ENCODE measurements at regions not wholly inside any gene's neighbourhood (a gene's known extent, or its start where the extent isn't known, plus 50 kb on each side); places are given as distances from the start of the nearest gene placed in this dataset.
"Not testable (repeated sequence)": the region's sequence is repeated elsewhere in the genome, so short reads cannot be mapped to it uniquely, and the experiment has no call there.

GRCh38 chr2:188788621-188789020 is 185.6 kb upstream of the COL3A1 start:
- no peak for DNase-seq

DNA sequence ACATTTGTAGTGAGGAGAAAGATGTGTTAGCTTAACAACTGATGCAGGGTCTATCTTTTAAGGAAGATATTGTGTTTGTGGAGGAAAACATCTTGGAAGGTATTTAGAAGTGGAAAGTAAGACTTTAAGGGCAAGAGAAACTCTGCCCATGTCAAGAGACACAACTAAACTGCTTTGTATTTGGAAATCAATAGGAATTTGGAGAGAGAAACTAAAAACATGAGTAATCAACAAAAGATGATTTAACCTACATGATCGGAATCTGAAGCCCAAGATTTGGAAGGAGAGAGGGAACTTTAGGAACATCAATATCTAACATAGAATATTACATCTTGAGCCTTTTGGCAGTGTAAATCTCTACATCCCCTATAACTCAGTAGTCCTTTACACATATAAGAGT is 184.2 kb upstream of the COL3A1 start:
- DNase-seq: no peak

- DNase-seq: not testable (repeated sequence)
These were observed 179.7 kb upstream of the COL3A1 start for GRCh38 chr2:188794453-188794852.

DNA sequence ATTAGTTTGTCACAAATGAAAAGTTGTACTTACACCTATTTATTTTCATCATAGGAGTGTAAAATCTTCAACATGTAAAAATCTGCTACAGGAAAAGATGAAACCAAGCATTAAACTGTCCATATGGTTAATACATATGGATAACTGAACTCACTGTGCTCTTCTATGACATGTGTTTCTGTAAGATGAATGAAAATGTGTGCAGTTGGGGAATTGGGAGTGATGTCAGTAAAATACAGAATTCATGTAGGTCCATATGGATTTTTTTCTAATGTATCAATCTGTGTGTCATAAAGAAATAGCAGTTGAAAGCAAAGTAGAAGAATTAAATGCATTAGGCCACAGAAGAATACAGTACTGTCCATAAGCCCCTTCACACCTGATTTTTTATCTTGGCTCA is 178.4 kb upstream of the COL3A1 start:
- DNase-seq: no peak

- no peak for DNase-seq
These were observed 176.8 kb upstream of the COL3A1 start for GRCh38 chr2:188797371-188797770.

- DNase-seq: no peak
These were observed 176.0 kb upstream of the COL3A1 start for GRCh38 chr2:188798159-188798558.

GRCh38 chr2:188805219-188805618 is 169.0 kb upstream of the COL3A1 start:
- DNase-seq: no peak

GRCh38 chr2:188808947-188809355 is 165.2 kb upstream of the COL3A1 start:
- DNase-seq: no peak

GRCh38 chr2:188810586-188810985 is 163.6 kb upstream of the COL3A1 start:
- no peak for DNase-seq

- no peak for DNase-seq
These were observed 162.7 kb upstream of the COL3A1 start for GRCh38 chr2:188811522-188811921.

DNA sequence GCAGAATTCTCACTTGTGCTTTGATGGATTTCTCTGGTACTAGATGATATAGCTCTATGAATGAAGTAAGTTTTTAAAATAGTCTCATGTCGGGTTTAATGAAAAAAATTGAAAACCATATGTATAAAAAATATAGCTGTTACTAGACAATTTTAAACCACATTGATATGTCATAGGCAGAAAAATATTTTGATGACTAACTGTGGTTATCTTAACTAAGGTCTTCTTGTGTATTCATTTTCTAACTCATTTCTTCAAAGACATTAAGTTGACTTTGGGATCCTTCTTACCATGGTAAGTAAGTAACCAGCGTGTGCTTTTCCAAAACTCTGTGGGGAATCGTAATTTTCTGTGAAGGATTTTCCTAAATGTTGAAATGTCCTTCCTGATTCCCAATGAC is 160.9 kb upstream of the COL3A1 start:
- DNase-seq: no peak

- no peak for DNase-seq
These were observed 160.3 kb upstream of the COL3A1 start for GRCh38 chr2:188813857-188814256.

GRCh38 chr2:188819011-188819410 is 155.2 kb upstream of the COL3A1 start:
- no peak for DNase-seq

DNA sequence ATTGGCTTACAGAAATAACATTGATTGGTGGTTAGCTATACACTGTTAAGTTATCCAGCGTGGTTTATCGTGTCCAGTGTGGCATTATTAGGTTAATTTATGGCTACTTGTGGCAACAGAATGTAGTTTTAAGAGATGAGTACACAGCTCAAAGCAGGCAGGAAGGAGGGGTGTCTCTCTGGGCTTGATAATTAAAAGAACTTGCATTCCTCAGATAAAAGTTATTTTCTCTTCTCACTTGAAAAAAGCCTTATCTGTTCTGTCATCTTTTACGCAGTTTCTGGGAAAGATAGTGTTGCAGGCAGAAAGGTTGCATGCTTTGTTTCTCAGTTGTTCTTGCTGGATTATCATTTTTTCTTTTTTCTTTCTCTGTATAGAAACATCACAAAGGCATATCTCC is 154.4 kb upstream of the COL3A1 start:
- DNase-seq: no peak

DNA sequence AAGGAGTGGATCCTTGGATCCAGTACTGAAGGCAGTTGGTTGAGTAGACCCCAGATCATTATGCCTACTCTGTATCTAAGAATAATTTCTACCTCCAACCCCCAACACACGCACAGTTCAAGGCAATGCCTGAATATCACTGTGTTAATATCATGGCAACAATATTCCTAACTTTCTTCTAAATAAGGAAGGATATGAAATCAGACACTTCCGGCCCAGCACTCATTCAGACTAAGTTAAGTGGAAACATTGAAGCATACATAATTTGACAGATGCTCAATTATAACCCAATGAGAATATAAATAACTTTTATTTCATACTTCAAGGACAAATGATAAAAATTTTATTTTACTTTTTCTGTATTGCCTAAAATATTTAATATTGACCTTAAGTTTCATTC is 153.6 kb upstream of the COL3A1 start:
- DNase-seq: no peak

GRCh38 chr2:188824125-188824524 is 150.0 kb upstream of the COL3A1 start:
- DNase-seq: no peak

- no peak for DNase-seq
These were observed 140.8 kb upstream of the COL3A1 start for GRCh38 chr2:188833331-188833730.

DNA sequence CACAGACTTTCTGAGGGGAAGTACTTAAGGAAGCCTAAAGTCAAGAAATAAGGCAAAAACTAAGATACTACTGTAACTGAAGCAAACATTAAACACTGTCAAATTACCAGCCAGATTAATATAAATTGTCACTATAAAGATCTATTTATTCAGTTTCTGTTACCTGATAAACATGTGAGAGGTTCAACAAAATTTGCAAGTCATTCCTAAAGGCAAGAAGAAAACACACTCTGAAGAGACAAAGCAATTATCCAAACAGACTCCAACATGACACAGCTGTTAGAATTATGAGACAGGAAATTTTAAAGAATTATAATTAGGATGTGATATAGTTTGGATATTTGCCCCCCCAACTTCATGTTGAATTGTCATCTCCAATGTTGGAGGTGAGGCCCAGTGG is 140.4 kb upstream of the COL3A1 start:
- DNase-seq: no peak

GRCh38 chr2:188835006-188835405 is 139.2 kb upstream of the COL3A1 start:
- no peak for DNase-seq

DNA sequence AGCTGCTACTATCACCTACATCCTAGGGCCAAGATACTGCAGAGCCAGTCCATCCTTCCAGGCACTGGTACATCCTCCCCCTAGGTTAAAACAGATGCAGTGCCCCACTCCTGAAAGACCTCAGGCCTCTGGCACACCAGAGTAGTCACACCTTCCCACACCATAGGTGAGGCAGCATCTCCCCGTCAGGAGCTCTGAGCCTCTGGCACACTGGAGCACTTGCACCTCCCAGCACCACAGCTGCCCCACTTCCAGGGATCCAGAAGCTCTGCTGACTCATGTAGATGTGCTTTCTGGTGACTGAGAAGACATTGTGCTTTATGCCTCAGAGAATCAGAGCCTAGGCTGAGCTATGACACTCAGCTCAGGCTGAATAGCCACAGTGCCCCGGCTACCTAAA is 138.4 kb upstream of the COL3A1 start:
- DNase-seq: no peak

GRCh38 chr2:188845692-188846091 is 128.5 kb upstream of the COL3A1 start:
- no peak for DNase-seq

GRCh38 chr2:188848887-188849435 is 125.2 kb upstream of the COL3A1 start:
- no peak for DNase-seq

DNA sequence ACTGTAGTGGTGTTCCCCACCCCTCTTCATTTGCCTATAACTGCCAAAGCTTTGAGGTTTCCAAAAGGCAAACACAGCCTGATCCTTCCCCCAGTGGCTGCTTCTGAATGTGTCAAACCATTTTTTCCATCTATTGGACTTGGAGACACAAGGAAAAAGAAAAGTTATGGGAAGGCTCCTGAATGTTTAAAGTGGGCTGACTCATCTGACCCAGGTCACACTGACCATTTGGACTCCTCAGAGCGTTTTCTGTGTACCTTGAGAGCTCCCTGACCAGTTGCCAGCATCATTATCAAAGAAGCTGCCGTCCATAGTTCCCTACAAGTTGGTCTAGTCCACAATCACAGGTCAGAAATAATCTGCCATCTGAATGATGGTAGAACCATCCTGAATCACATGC is 123.4 kb upstream of the COL3A1 start:
- DNase-seq: no peak

DNA sequence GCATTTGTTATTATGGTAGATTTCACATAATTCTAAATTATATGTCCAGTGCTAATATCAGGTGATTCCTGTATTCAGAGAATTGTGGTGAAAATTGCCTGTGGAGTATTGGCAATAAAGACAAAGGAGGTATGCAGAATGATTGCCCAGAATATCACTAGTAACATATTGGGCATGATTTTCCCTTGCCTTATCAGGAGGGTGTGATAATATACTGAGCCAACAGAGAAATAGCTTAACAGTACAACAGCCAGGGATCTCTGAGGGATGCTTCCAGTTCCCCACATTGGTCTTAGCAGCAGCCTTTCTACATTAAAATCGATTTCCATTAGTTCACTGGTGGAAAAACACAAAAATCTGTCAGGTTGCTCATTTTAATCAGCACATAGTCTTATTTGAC is 122.9 kb upstream of the COL3A1 start:
- no peak for DNase-seq

DNA sequence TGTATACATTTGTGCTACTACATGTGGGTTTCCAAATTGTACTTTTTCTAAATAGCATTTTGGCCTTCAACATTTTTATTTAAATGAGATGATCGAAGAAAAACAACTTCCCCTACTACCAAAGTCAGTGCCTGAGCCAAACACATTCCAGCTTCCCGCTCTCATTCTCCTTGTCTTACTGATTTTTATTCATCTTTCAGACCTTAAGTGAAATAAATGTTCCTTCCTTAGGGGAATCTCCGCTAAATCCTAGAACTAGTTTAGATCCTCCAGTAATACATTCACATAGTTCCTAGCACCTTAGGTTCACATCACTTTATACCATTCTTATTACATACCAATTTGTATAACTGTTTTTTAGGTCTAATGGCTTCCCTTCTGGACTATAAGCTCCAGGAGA is 122.3 kb upstream of the COL3A1 start:
- no peak for DNase-seq

- no peak for DNase-seq
These were observed 121.4 kb upstream of the COL3A1 start for GRCh38 chr2:188852772-188853171.

Data from activated CD4-positive, alpha-beta T cell treated with anti-CD3 and anti-CD28 coated beads, Interleukin-10, Interleukin-2, amounts not matched to agents 100 ng/mL and 50 ng/mL, durations not matched to agents 16 hours and 8 hours (primary cell).